Testis (tissue), 2 donors: ENCODE measurements at regions not wholly inside any gene's neighbourhood (a gene's known extent, or its start where the extent isn't known, plus 50 kb on each side); places are given as distances from the start of the nearest gene placed in this dataset.

Experiments used
- DNase-seq: peaks from one replicate; pipeline ENCODE4 v3.0.0-alpha.2; 2019
- H3K27ac ChIP-seq, 2 donors: fragments of 200-600 bp; sonication (generic); one replicate each; pipeline ENCODE4 v1.5.1; 2019
- H3K27me3 ChIP-seq: fragments of 200-600 bp; sonication (generic); one replicate; pipeline ENCODE4 v1.5.1; 2019
- H3K36me3 ChIP-seq: fragments of 200-600 bp; sonication (generic); one replicate; pipeline ENCODE4 v1.5.1; 2017; ENCODE audit warnings: low read depth; ENCODE audit errors: missing control alignments
- H3K4me1 ChIP-seq: fragments of 200-600 bp; sonication (generic); one replicate; pipeline ENCODE4 v1.5.1; 2019
- H3K4me3 ChIP-seq, 2 donors: fragments of 200-600 bp; sonication (generic); one replicate each; pipeline ENCODE4 v1.5.1; 2017 to 2019
- H3K9me3 ChIP-seq: fragments of 200-600 bp; sonication (generic); one replicate; pipeline ENCODE4 v1.5.1; 2017
- CTCF ChIP-seq, 3 experiments: fragments of 450-650 bp in 2 of 3; fragments of 200-600 bp in 1 of 3; sonication (generic) in 1 of 3; IDR thresholded peaks; one replicate each; pipeline ENCODE4 v1.5.1; 2016 to 2019; ENCODE audit warnings: antibody characterized with exemption in 3 of 3, mild to moderate bottlenecking in 2 of 3, moderate library complexity in 1 of 3
- POLR2A ChIP-seq: fragments of 450-650 bp; IDR thresholded peaks from one replicate; pipeline ENCODE4 v1.6.1; 2017; ENCODE audit warnings: antibody characterized with exemption, mild to moderate bottlenecking, moderate library complexity
- whole genome bisulfite sequencing, 2 donors: methylation state at CpG; one replicate each; pipeline ENCODE4 v1.1.5; 2018; 5-methylcytosine and 5-hydroxymethylcytosine counted together
- intact Hi-C: fragments of 100-400 bp; cut with DNase I; formaldehyde crosslinking; loops from one replicate; pipeline ENCODE4 v1.15.1; 2023; ENCODE audit warnings: low total_unique reads

DNA sequence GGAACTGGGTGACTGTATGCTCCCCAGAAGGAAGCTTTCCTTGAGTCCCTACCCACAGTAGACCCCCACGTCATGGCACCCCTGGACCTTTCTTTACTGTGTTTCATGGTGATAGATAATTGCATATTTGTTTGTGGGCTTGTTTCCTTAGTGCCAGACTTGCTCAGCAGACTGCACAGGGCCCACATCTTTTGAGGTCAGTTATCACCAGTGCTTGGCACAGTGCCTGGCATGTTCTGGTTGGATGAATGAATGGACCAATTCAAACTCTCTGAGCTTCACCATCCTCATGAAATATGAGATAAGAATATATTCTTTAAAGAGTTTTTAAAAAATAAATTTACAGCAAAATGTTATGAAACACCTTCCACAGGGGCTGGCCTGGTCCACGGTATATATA, 78.4 kb upstream of the EMX2 start:
- no peak overlapping the region for H3K4me3 ChIP-seq
- H3K27ac ChIP-seq, result no peak overlapping the region
- no peaks in the 10 kb centered on the region for H3K27me3 ChIP-seq
- intact Hi-C loops, result no loop called here
- DNase-seq, result peak; percentile 60
- no peaks in the 10 kb centered on the region for H3K9me3 ChIP-seq
- no peak for TF ChIP-seq POLR2A
- no peak for TF ChIP-seq CTCF (IDR thresholded peaks at IDR 0.05)
- 38 to 47% methylated on average over 2 of the region's 2 CpGs for WGBS, 2 donors
- H3K4me1 ChIP-seq, result no peaks in the 10 kb centered on the region
- no peaks in the 10 kb centered on the region for H3K36me3 ChIP-seq

DNA sequence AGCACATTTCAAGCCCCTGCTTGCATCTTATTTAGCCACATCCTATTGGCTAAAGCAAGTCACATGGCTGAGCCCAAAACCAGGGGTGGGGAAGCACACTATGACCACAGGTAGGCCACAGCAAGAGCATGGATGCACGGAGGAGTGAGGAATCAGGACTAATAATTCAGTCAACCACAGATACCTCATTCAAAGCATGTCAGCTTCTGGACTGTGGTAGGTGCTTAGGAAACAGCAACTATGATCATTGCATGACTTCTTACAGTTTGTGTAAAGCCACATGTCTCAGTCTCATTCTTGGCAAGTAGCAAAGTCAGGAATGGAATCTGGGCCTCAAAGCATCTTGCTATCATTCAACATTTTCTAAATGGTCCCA, 79.0 kb upstream of the EMX2 start:
- Histone ChIP-seq H3K27me3 (no peaks in the 10 kb centered on the region), H3K36me3 (no peaks in the 10 kb centered on the region), H3K9me3 (no peaks in the 10 kb centered on the region), H3K27ac (no peak overlapping the region), H3K4me1 (no peaks in the 10 kb centered on the region), H3K4me3 (no peak overlapping the region)
- TF ChIP-seq CTCF (IDR thresholded peaks at IDR 0.05) (no peak), POLR2A (no peak)
- intact Hi-C loops, result no loop called here
- DNase-seq, result no peak
- 87 to 100% methylated on average over 1 of the region's 1 CpG for WGBS, 2 donors

- WGBS, 2 donors, result 90 to 91% methylated on average over 1 of the region's 1 CpG
- intact Hi-C loops, result no loop called here
- no peaks in the 10 kb centered on the region for H3K4me1 ChIP-seq
- no peaks in the 10 kb centered on the region for H3K27me3 ChIP-seq
- DNase-seq, result no peak
- no peak overlapping the region for H3K4me3 ChIP-seq
- no peaks in the 10 kb centered on the region for H3K9me3 ChIP-seq
- no peaks in the 10 kb centered on the region for H3K36me3 ChIP-seq
- no peak for TF ChIP-seq POLR2A
- no peak for TF ChIP-seq CTCF (IDR thresholded peaks at IDR 0.05)
- no peak overlapping the region for H3K27ac ChIP-seq
Measured at GRCh38 chr10:117462816-117463544, 79.6 kb upstream of the EMX2 start.

DNA sequence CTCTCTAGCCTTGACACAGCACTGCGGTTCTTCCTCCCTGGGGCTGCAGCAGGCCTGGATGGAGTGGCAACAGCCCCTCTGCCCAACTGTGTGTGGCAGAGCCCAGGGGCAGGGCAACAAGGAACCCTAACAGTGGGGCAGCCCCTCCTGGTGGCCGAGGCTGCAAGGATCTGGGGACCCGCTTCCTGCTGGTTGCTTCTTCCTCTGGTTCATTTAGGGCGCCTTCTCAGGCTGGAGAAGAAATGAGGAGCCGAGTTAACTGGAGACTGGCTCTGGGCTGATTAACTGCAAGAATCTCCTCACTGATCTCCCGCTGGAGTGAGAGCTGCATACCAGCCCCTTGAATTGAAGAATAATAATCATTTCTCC, 80.1 kb upstream of the EMX2 start:
- Histone ChIP-seq H3K4me1 (no peaks in the 10 kb centered on the region), H3K27ac (no peak overlapping the region), H3K27me3 (no peaks in the 10 kb centered on the region), H3K9me3 (no peaks in the 10 kb centered on the region), H3K36me3 (no peaks in the 10 kb centered on the region), H3K4me3 (no peak overlapping the region)
- DNase-seq, result no peak
- TF ChIP-seq POLR2A (no peak), CTCF (IDR thresholded peaks at IDR 0.05) (no peak)
- intact Hi-C loops, result no loop called here
- 75 to 79% methylated on average over 6 of the region's 6 CpGs for WGBS, 2 donors

DNA sequence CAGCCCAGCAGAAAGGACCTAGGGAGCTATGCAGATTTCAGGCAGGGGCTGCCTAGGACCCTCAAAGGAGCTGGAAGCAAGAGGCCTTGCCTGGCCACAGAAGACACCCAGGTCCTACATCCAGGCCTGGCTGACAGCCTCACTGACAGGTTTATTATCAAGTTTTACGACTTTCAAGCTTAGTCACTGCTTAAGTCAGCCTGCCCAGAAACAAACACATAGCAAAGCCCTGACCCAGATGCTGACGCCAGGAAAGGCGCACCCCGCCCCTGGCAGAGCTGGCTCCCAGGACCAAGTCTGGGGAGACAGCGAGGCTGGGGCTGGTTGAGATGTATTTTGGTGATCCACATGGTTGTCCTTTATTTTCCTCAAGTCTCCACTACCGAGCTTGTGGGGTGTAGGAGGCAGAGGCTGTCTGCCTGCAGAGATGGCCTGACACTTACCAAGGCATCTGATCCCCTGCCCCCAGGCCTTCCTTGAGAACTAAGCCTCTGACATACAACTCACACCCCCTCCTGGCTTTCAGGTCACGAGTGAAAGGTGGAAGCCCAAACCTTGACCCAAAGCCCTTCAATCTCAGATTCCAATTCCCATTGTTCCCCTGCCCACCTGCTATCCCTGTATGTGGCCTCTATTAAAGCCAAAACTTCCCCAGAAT, 80.7 kb upstream of the EMX2 start:
- Histone ChIP-seq H3K27ac (no peak overlapping the region), H3K4me1 (no peaks in the 10 kb centered on the region), H3K9me3 (no peaks in the 10 kb centered on the region), H3K36me3 (no peaks in the 10 kb centered on the region), H3K27me3 (no peaks in the 10 kb centered on the region), H3K4me3 (no peak overlapping the region)
- intact Hi-C loops, result no loop called here
- WGBS, 2 donors, result 75 to 82% methylated on average over 5 to 7 of the region's 7 CpGs
- no peak for DNase-seq
- TF ChIP-seq POLR2A (no peak), CTCF (IDR thresholded peaks at IDR 0.05) (no peak)
